ENCODE measurements at regions not wholly inside any gene's neighbourhood (a gene's known extent, or its start where the extent isn't known, plus 50 kb on each side); places are given as distances from the start of the nearest gene placed in this dataset.

DNA sequence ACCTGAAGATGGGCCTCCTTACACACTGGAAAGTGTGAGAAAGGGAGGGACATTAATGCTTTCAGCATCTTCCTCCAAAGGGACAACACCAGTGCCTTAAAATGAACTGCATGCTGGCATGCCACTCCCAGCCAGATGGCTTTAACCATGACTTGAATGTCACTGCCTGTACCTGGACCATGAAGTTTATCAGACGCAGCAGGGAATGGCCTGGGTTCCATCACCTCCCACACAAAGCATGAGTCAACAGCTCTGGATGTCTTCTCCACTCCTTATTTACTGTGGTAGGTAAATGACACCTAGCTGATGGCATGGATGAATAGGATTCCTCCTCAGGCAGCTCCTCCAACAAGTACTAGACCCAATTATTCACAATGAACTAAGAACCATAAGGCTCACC lies 645.6 kb downstream of the SOX5 start:
- H3K4me3 Mint-ChIP-seq = no peak overlapping the region
- no peak overlapping the region for H3K27ac Mint-ChIP-seq
- DNase-seq = no peak
- no peaks in the 10 kb centered on the region for H3K27me3 Mint-ChIP-seq
- ATAC-seq = no peak
- H3K9me3 Mint-ChIP-seq = peaks cover 4 to 22% of the 10 kb centered on the region in 2 donors
- no peaks in the 10 kb centered on the region for H3K4me1 Mint-ChIP-seq

GRCh38 chr12:23333938-23334337 lies 615.5 kb downstream of the SOX5 start:
- Mint-ChIP-seq H3K4me3 (no peak overlapping the region), H3K27me3 (no peaks in the 10 kb centered on the region), H3K27ac (no peak overlapping the region), H3K4me1 (no peaks in the 10 kb centered on the region), H3K9me3 (peaks cover 0 to 5% of the 10 kb centered on the region in 2 donors)
- no peak for ATAC-seq
- no peak for DNase-seq

DNA sequence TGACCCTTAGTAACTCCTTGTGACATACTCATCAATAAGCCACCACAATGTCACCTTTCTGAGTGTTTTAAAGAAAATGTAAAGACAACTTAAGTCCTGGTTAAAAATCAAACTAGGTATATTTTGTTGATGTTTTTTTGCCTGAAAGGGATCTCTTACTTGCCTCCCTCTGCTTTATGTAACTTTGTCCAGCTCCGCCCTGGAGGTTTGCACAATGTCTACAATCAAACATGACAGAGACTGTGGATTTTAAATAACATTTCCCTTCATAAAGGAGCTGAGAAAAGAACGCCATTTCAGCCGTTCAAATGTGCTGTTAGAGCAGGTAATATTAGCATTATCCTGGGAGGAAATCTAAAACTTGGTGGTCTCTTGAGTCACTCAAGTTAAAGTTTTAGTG lies 613.9 kb downstream of the SOX5 start:
- no peaks in the 10 kb centered on the region for H3K27me3 Mint-ChIP-seq
- H3K4me1 Mint-ChIP-seq = no peaks in the 10 kb centered on the region
- no peak overlapping the region for H3K27ac Mint-ChIP-seq
- no peak for ATAC-seq
- H3K9me3 Mint-ChIP-seq = peaks cover 0 to 5% of the 10 kb centered on the region in 2 donors
- no peak overlapping the region for H3K4me3 Mint-ChIP-seq
- DNase-seq = no peak

- Mint-ChIP-seq H3K27me3 (no peaks in the 10 kb centered on the region), H3K4me3 (no peak overlapping the region), H3K27ac (no peak overlapping the region), H3K4me1 (no peaks in the 10 kb centered on the region), H3K9me3 (peaks cover 0 to 5% of the 10 kb centered on the region in 2 donors)
- no peak for ATAC-seq
- no peak for DNase-seq
These were observed 612.3 kb downstream of the SOX5 start for GRCh38 chr12:23337213-23337612.

- ATAC-seq = no peak
- Mint-ChIP-seq H3K9me3 (no peaks in the 10 kb centered on the region), H3K4me1 (no peaks in the 10 kb centered on the region), H3K27ac (no peak overlapping the region), H3K27me3 (no peaks in the 10 kb centered on the region), H3K4me3 (no peak overlapping the region)
- no peak for DNase-seq
These were observed 609.1 kb downstream of the SOX5 start for GRCh38 chr12:23340351-23340750.

DNA sequence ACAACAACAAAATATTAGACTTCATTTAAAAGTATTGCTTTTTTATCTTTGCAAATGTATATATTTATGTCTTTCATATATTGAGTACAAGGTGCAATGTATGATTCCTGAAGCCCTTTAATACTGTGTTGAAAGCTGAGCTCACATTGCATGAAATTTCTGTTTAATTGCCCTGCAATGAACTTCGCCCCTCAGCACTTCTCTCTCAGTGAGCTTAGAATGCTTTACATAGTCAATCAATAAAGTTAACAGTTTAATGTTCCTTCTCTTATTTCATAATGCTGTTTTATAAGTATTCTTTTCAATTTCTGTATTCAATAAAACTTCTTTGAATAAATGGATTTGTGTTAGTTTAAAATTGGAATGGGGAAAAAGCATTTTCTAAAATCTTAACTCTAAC lies 607.1 kb downstream of the SOX5 start:
- no peaks in the 10 kb centered on the region for H3K27me3 Mint-ChIP-seq
- no peaks in the 10 kb centered on the region for H3K4me1 Mint-ChIP-seq
- no peaks in the 10 kb centered on the region for H3K9me3 Mint-ChIP-seq
- ATAC-seq (no peak), DNase-seq (no peak)
- H3K27ac Mint-ChIP-seq = no peak overlapping the region
- no peak overlapping the region for H3K4me3 Mint-ChIP-seq

DNA sequence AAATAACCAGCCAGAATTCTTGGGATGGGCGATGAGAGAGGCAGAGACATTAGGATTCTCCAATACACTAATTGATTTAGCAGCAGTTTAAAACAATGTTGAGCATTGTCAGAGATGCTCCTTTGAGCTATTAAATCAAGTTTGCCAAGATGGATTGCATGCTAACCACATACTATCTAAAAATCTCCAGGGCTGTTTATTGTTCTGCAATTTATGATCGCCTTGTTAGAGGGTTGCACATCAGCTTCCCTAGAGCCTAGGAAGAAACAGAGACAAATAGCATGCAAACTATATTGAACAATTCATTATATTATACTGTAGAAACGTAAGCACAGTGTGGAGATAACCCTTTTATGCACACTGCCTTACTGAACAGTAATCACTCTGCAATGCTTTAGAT lies 599.9 kb downstream of the SOX5 start:
- Mint-ChIP-seq H3K4me3 (no peak overlapping the region), H3K27me3 (no peaks in the 10 kb centered on the region), H3K4me1 (no peaks in the 10 kb centered on the region), H3K27ac (no peak overlapping the region), H3K9me3 (no peaks in the 10 kb centered on the region)
- ATAC-seq (no peak), DNase-seq (no peak)

DNA sequence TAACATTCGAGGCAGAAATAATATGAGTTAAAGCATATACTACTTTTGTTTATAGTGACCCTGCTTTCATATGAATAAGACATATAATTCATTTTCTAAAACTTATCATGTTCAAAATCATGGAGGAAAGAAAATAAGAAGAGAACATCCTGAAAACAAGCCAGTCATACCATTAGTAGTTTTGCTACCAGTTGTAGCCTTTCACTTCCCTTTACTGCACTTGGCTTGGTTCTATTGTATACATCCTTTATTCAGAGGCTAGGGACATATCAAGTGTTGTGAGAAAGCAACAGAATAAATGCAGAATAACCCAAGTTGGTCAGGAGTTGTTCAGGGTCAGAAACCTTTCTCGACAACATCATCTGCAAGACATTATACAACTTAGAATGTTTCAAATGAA lies 598.7 kb downstream of the SOX5 start:
- H3K27ac Mint-ChIP-seq = no peak overlapping the region
- DNase-seq = no peak
- H3K4me3 Mint-ChIP-seq = no peak overlapping the region
- no peaks in the 10 kb centered on the region for H3K27me3 Mint-ChIP-seq
- H3K9me3 Mint-ChIP-seq = no peaks in the 10 kb centered on the region
- ATAC-seq = no peak
- no peaks in the 10 kb centered on the region for H3K4me1 Mint-ChIP-seq

GRCh38 chr12:23352670-23353069 lies 596.8 kb downstream of the SOX5 start:
- DNase-seq = no peak
- no peaks in the 10 kb centered on the region for H3K9me3 Mint-ChIP-seq
- ATAC-seq = no peak

GRCh38 chr12:23354800-23355199 lies 594.7 kb downstream of the SOX5 start:
- Mint-ChIP-seq H3K27me3 (no peaks in the 10 kb centered on the region), H3K27ac (no peak overlapping the region), H3K9me3 (no peaks in the 10 kb centered on the region), H3K4me1 (no peaks in the 10 kb centered on the region), H3K4me3 (no peak overlapping the region)
- DNase-seq (no peak), ATAC-seq (no peak)

More at GRCh38 chr12:23352670-23353069, 596.8 kb downstream of the SOX5 start:
- H3K27ac Mint-ChIP-seq = no peak overlapping the region
- no peak overlapping the region for H3K4me3 Mint-ChIP-seq
- no peaks in the 10 kb centered on the region for H3K27me3 Mint-ChIP-seq
- H3K4me1 Mint-ChIP-seq = no peaks in the 10 kb centered on the region

DNA sequence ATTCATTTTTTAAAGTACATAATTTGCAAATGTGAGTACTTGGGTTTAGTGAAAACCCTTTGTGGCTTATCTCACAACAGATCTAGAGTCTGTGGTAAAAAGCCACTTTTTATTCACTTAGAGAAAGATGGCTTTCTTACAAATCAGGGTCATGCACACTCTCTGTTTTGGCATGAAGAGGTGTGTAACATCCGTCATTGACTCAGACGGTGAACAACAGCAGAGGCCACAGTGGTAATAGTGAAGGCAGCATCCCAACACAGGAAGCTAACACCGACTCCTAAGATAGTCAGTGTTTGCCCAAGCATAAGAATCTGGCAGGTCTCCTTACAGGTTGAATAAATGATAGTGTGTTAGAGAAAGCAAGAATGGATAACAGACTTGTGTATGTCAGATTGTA lies 593.0 kb downstream of the SOX5 start:
- Mint-ChIP-seq H3K27me3 (no peaks in the 10 kb centered on the region), H3K9me3 (no peaks in the 10 kb centered on the region), H3K27ac (no peak overlapping the region), H3K4me1 (no peaks in the 10 kb centered on the region), H3K4me3 (no peak overlapping the region)
- DNase-seq = no peak
- no peak for ATAC-seq

DNA sequence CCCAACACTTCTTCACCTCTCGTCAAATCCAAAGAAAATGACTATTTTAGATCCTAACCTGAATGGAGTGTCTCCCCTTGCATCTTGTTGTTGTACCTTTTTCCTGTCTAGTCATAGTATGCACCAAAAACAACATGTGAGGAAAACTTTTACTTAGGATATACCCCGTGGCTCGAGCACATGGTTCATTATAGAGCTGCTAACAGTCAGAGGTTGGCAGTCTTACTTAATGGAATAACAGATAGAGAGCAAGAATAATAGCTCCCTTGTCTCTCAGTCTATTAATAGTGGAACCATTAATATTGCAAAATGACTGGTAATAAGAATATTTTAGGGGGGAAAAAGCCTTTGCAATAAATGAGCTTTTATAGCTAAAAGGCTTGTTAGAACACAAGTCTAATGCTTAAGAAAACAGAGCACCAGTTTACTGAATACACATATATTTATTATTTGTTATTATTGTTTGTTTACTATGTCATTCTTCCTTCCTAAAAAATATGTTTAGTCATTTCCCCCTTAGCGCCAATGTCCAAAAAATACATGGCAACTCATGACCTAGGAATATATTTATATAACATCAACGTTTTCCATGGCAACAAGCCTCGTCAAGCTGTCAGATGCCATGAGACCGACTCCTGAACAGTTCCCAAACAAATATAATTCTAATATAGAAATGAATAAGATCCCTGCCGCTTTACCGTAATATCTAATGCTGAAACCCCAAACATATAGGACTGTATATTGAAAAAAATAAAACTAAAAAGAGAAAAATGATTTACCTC lies 592.4 kb downstream of the SOX5 start:
- ATAC-seq (no peak), DNase-seq (no peak)
- H3K27me3 Mint-ChIP-seq = no peaks in the 10 kb centered on the region
- no peaks in the 10 kb centered on the region for H3K9me3 Mint-ChIP-seq
- no peaks in the 10 kb centered on the region for H3K4me1 Mint-ChIP-seq
- H3K27ac Mint-ChIP-seq = no peak overlapping the region
- no peak overlapping the region for H3K4me3 Mint-ChIP-seq

- ATAC-seq (no peak), DNase-seq (no peak)
- Mint-ChIP-seq H3K4me3 (no peak overlapping the region), H3K27ac (no peak overlapping the region), H3K4me1 (no peaks in the 10 kb centered on the region), H3K27me3 (no peaks in the 10 kb centered on the region), H3K9me3 (no peaks in the 10 kb centered on the region)
These were observed 589.3 kb downstream of the SOX5 start for GRCh38 chr12:23359975-23360701.

DNA sequence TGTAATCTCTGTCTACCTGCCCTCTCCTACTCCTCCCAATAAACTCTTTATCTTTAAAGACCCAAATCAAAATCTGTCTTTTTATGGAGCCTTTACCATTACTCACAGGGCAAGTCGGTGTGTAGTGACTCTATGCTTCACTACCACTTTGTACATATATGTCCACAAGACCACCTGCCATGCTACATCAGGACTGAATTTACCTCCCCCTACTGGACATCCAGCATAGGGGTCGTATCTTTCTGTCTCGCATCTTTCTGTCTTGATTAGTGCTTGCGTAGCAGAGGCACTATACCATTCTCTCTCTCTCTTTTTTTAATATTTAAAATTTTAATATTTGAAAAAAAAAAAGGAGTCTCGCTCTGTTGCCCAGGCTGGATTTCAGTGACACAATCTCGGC lies 587.5 kb downstream of the SOX5 start:
- Mint-ChIP-seq H3K27me3 (no peaks in the 10 kb centered on the region), H3K27ac (no peak overlapping the region), H3K4me1 (no peaks in the 10 kb centered on the region)

DNA sequence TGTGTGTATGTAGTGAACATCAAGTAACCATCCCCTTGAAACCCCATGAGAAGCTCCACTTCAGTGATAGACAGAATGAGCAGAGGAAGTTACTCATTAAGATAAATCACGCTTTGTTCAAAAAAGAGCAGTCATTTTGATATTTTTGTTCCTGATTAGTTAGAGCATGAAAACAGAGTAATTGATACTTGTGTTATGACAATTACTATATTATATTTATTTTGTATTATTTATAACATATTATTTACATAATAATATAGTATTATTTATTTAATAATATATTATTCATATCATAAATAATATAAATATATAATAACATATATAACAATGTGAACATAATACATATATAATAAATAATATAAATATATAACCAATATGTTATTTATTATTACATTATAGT lies 580.9 kb downstream of the SOX5 start:
- peaks cover 5 to 10% of the 10 kb centered on the region in 2 donors for H3K9me3 Mint-ChIP-seq
- H3K4me3 Mint-ChIP-seq = no peak overlapping the region
- ATAC-seq (no peak), DNase-seq (no peak)
- no peak overlapping the region for H3K27ac Mint-ChIP-seq
- H3K27me3 Mint-ChIP-seq = no peaks in the 10 kb centered on the region
- H3K4me1 Mint-ChIP-seq = no peaks in the 10 kb centered on the region

More for the DNA sequence above, 587.5 kb downstream of the SOX5 start:
- DNase-seq (no peak), ATAC-seq (no peak)
- Mint-ChIP-seq H3K9me3 (no peaks in the 10 kb centered on the region), H3K4me3 (no peak overlapping the region)

DNA sequence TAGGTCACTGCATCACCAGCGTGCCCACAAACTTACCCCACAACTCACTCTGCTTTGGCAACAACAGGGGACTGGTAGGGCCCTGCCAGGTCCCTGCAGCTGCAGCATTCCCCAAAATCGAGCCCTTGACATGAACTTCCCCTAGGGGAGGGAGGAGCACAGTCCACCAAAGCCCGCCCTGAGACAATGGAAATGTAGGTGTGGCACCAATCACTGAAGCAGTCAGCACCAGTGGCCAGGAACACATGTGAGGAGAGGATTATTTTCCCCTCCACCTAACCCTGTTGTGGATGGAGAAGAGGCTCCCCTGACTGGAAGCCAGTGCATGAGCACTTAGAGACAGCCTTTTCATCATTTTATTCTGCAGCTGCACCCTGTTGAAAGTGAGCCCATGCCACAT lies 573.8 kb downstream of the SOX5 start:
- Mint-ChIP-seq H3K9me3 (peaks cover 26 to 44% of the 10 kb centered on the region in 2 donors), H3K4me3 (no peak overlapping the region)

More for the DNA sequence above, 573.8 kb downstream of the SOX5 start:
- ATAC-seq (no peak), DNase-seq (no peak)
- Mint-ChIP-seq H3K27me3 (no peaks in the 10 kb centered on the region), H3K4me1 (no peaks in the 10 kb centered on the region), H3K27ac (no peak overlapping the region)

Data from stimulated activated naive CD8-positive, alpha-beta T cell treated with anti-CD3 and anti-CD28 coated beads, Interleukin-15, amount 100 ng/mL, for 72 hours (primary cell).